ENCODE measurements at regions not wholly inside any gene's neighbourhood (a gene's known extent, or its start where the extent isn't known, plus 50 kb on each side); places are given as distances from the start of the nearest gene placed in this dataset.

- no peak for DNase-seq (ENCODE audit: low spot score)
- H3K36me3 ChIP-seq (ENCODE audit: insufficient read depth, low read length) = no peaks in the 10 kb centered on the region
- no TSS peak for BruUV-seq (replicated peaks)
- H3K4me2 ChIP-seq (ENCODE audit: low read length) = no peak overlapping the region
- H2AFZ ChIP-seq (ENCODE audit: low read length) = no peak overlapping the region
- no peak overlapping the region for H3K4me3 ChIP-seq (ENCODE audit: low read depth, low read length, poor library complexity, severe bottlenecking)
- H3K9me2 ChIP-seq (ENCODE audit: insufficient read depth, low read length) = no peaks in the 10 kb centered on the region
- no peaks in the 10 kb centered on the region for H3K9me3 ChIP-seq (ENCODE audit: low read length)
- ChIA-PET CTCF (ENCODE audit: unreplicated experiment) (no interaction called here), POLR2A (no interaction called here)
- H3K79me2 ChIP-seq (ENCODE audit: insufficient read depth, low read depth, low read length) = no peaks in the 10 kb centered on the region
- H3K4me1 ChIP-seq (ENCODE audit: insufficient read depth, low read length, poor library complexity, severe bottlenecking) = no peaks in the 10 kb centered on the region
- intact Hi-C loops (cut with micrococcal nuclease; ENCODE audit: unreplicated experiment) = no loop called here
- TF ChIP-seq EZH2phosphoT487 (IDR thresholded peaks at IDR 0.05; ENCODE audit: borderline replicate concordance, low read depth, low read length) (no peak), CTCF (conservative IDR thresholded peaks at IDR 0.05; ENCODE audit: low read length) (no peak)
- no peaks in the 10 kb centered on the region for H4K20me1 ChIP-seq (ENCODE audit: insufficient read depth, low read length)
- H3K27ac ChIP-seq (ENCODE audit: low read depth, low read length, poor library complexity, severe bottlenecking) = no peak overlapping the region
These were observed 72.8 kb downstream of the TTLL2 start for GRCh38 chr6:167397712-167398111.

DNA sequence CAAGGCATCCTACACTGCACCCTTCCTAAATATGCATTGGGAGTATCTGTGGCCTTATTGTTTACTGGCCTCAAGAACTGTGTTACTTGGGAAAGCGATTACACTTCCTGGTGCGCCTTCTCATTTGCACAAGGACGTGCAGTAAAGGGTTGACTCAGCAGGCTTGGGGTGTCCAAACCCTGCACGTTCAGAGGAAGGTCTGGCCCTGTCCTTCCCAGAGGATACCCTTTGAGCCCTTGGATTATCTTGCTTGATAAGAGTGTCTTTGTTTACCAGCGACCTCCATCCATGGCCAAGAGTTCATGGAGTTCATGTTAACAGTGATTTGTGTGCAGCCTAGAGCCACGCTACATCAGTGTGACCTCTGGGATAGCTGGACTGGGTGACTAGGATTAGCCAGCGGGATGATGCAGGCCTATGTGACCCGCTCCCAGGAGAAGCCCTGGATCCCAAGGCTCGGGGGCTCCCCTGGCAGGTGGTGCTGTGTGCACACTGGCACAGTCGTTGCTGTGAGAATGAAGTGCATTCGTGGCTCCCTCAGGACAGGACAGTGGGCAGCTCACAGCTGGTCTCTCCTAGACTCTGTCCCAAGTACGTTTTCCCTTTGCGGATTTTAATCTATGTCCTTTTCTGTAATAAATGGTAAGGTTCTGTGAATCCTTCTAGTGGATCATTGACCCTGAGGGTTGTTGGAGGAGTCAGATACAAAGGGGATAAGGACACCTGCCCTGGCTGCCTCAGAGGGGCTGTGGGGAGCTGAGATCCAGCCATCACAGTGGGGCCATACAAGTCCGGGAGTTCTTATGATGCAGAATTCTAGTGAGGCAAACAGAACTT is 73.5 kb downstream of the TTLL2 start:
- Histone ChIP-seq H2AFZ (ENCODE audit: low read length) (no peak overlapping the region), H4K20me1 (ENCODE audit: insufficient read depth, low read length) (no peaks in the 10 kb centered on the region), H3K9me2 (ENCODE audit: insufficient read depth, low read length) (no peaks in the 10 kb centered on the region), H3K4me1 (ENCODE audit: insufficient read depth, low read length, poor library complexity, severe bottlenecking) (no peaks in the 10 kb centered on the region), H3K4me2 (ENCODE audit: low read length) (no peak overlapping the region), H3K36me3 (ENCODE audit: insufficient read depth, low read length) (no peaks in the 10 kb centered on the region), H3K79me2 (ENCODE audit: insufficient read depth, low read depth, low read length) (no peaks in the 10 kb centered on the region), H3K27ac (ENCODE audit: low read depth, low read length, poor library complexity, severe bottlenecking) (no peak overlapping the region), H3K9me3 (ENCODE audit: low read length) (no peaks in the 10 kb centered on the region), H3K4me3 (ENCODE audit: low read depth, low read length, poor library complexity, severe bottlenecking) (no peak overlapping the region)
- BruUV-seq (replicated peaks) = no TSS peak
- intact Hi-C loops (cut with micrococcal nuclease; ENCODE audit: unreplicated experiment) = no loop called here
- DNase-seq (ENCODE audit: low spot score) = no peak
- TF ChIP-seq EZH2phosphoT487 (IDR thresholded peaks at IDR 0.05; ENCODE audit: borderline replicate concordance, low read depth, low read length) (no peak), CTCF (conservative IDR thresholded peaks at IDR 0.05; ENCODE audit: low read length) (no peak)
- CTCF ChIA-PET (ENCODE audit: unreplicated experiment) = no interaction called here
- POLR2A ChIA-PET = no interaction called here

DNA sequence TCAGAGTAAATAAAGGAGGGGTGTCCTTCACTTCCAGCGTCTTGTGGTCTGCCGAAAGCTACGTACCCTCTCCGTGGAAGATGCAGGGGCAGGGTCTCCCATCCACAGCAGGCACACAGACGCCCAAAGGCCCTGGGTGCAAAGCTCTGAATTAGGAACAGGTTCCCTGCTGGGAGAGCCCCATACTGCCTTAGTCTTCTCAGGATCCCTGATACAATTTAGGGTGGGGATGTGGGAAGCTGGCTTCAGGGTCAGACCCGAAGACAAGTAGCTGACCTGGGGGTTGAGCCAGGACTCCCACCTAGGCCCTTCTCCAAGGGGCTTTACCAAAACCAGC is 74.1 kb downstream of the TTLL2 start:
- Histone ChIP-seq H3K4me1 (ENCODE audit: insufficient read depth, low read length, poor library complexity, severe bottlenecking) (no peaks in the 10 kb centered on the region), H3K79me2 (ENCODE audit: insufficient read depth, low read depth, low read length) (no peaks in the 10 kb centered on the region), H3K27ac (ENCODE audit: low read depth, low read length, poor library complexity, severe bottlenecking) (no peak overlapping the region), H3K9me3 (ENCODE audit: low read length) (no peaks in the 10 kb centered on the region), H4K20me1 (ENCODE audit: insufficient read depth, low read length) (no peaks in the 10 kb centered on the region), H3K4me3 (ENCODE audit: low read depth, low read length, poor library complexity, severe bottlenecking) (no peak overlapping the region), H2AFZ (ENCODE audit: low read length) (no peak overlapping the region), H3K9me2 (ENCODE audit: insufficient read depth, low read length) (no peaks in the 10 kb centered on the region), H3K4me2 (ENCODE audit: low read length) (no peak overlapping the region), H3K36me3 (ENCODE audit: insufficient read depth, low read length) (no peaks in the 10 kb centered on the region)
- no peak for DNase-seq (ENCODE audit: low spot score)
- ChIA-PET POLR2A (no interaction called here), CTCF (ENCODE audit: unreplicated experiment) (no interaction called here)
- TF ChIP-seq CTCF (conservative IDR thresholded peaks at IDR 0.05; ENCODE audit: low read length) = no peak
- no peak for TF ChIP-seq EZH2phosphoT487 (IDR thresholded peaks at IDR 0.05; ENCODE audit: borderline replicate concordance, low read depth, low read length)
- BruUV-seq (replicated peaks) = no TSS peak
- intact Hi-C loops (cut with micrococcal nuclease; ENCODE audit: unreplicated experiment) = no loop called here
